H9 (cell line): ENCODE measurements at regions not wholly inside any gene's neighbourhood (a gene's known extent, or its start where the extent isn't known, plus 50 kb on each side); places are given as distances from the start of the nearest gene placed in this dataset.

ENCODE experiments used
- DNase-seq: peaks from one replicate; pipeline ENCODE4 v3.0.0-alpha.2; 2017
- H2AFZ ChIP-seq: one replicate; pipeline ENCODE4 v1.6.1; 2013; ENCODE audit warnings: mild to moderate bottlenecking, low read length, control low read depth, moderate library complexity
- H2AK5ac ChIP-seq: 2 replicates; pipeline ENCODE4 v1.6.1; 2013; ENCODE audit warnings: low read length, control low read depth, mixed read lengths; ENCODE audit not compliant: insufficient read length
- H2BK120ac ChIP-seq: one replicate; pipeline ENCODE4 v1.6.1; 2013; ENCODE audit warnings: low read depth, mild to moderate bottlenecking, low read length, control low read depth, inconsistent platforms; ENCODE audit not compliant: poor library complexity, severe bottlenecking
- H2BK12ac ChIP-seq: 2 replicates; pipeline ENCODE4 v1.6.1; 2013; ENCODE audit warnings: low read length, control low read depth, mixed read lengths, low read depth; ENCODE audit not compliant: insufficient read length
- H2BK15ac ChIP-seq: 2 replicates; pipeline ENCODE4 v1.6.1; 2013; ENCODE audit warnings: low read depth, low read length, control low read depth
- H2BK20ac ChIP-seq: one replicate; pipeline ENCODE4 v1.6.1; 2013; ENCODE audit warnings: low read depth, mild to moderate bottlenecking, low read length, control low read depth, inconsistent platforms; ENCODE audit not compliant: poor library complexity, severe bottlenecking
- H2BK5ac ChIP-seq: 2 replicates; pipeline ENCODE4 v1.6.1; 2013; ENCODE audit warnings: low read length, control low read depth, mixed read lengths; ENCODE audit not compliant: insufficient read length
- H3K14ac ChIP-seq: 2 replicates; pipeline ENCODE4 v1.6.1; 2013; ENCODE audit warnings: low read length, control low read depth; ENCODE audit not compliant: insufficient read depth
- H3K18ac ChIP-seq: 2 replicates; pipeline ENCODE4 v1.6.1; 2013; ENCODE audit warnings: low read depth, mild to moderate bottlenecking, mixed read lengths, low read length, control low read depth; ENCODE audit not compliant: insufficient read length
- H3K23ac ChIP-seq: 2 replicates; pipeline ENCODE4 v1.6.1; 2013; ENCODE audit warnings: low read length, control low read depth, mixed read lengths, low read depth; ENCODE audit not compliant: insufficient read length
- H3K23me2 ChIP-seq: 2 replicates; pipeline ENCODE4 v1.6.1; 2013; ENCODE audit warnings: low read depth, mild to moderate bottlenecking, mixed read lengths, low read length, control low read depth; ENCODE audit not compliant: insufficient read length, poor library complexity, severe bottlenecking
- H3K27ac ChIP-seq: 2 replicates; pipeline ENCODE4 v1.5.1; 2013; ENCODE audit warnings: low read length, control low read depth, mixed read lengths, low read depth; ENCODE audit not compliant: insufficient read length
- H3K27me3 ChIP-seq: 2 replicates; pipeline ENCODE4 v1.6.1; 2013; ENCODE audit warnings: low read length, control low read depth, inconsistent platforms; ENCODE audit not compliant: insufficient read depth
- H3K4ac ChIP-seq: 2 replicates; pipeline ENCODE4 v1.6.1; 2013; ENCODE audit warnings: low read depth, mild to moderate bottlenecking, control low read depth, inconsistent platforms, low read length, moderate library complexity
- H3K4me1 ChIP-seq: 2 replicates; pipeline ENCODE4 v1.6.1; 2013; ENCODE audit warnings: low read length, control low read depth, inconsistent platforms; ENCODE audit not compliant: insufficient read depth
- H3K4me2 ChIP-seq: 2 replicates; pipeline ENCODE4 v1.6.1; 2013; ENCODE audit warnings: low read length, control low read depth, mixed read lengths; ENCODE audit not compliant: insufficient read length, insufficient read depth
- H3K56ac ChIP-seq: 2 replicates; pipeline ENCODE4 v1.6.1; 2013; ENCODE audit warnings: low read depth, mild to moderate bottlenecking, mixed read lengths, low read length, control low read depth; ENCODE audit not compliant: insufficient read length
- H3K79me1 ChIP-seq: 2 replicates; pipeline ENCODE4 v1.6.1; 2013; ENCODE audit warnings: low read depth, mild to moderate bottlenecking, moderate library complexity, low read length, control low read depth, inconsistent platforms; ENCODE audit not compliant: insufficient read depth, poor library complexity, severe bottlenecking
- H3K79me2 ChIP-seq: 2 replicates; pipeline ENCODE4 v1.6.1; 2013; ENCODE audit warnings: low read length, control low read depth, inconsistent platforms; ENCODE audit not compliant: insufficient read depth
- H3K9ac ChIP-seq: 2 replicates; pipeline ENCODE4 v1.6.1; 2013; ENCODE audit warnings: low read length, control low read depth, mixed read lengths; ENCODE audit not compliant: insufficient read length; ENCODE audit errors: extremely low read depth
- H3K9me3 ChIP-seq: one replicate; pipeline ENCODE4 v1.6.1; 2013; ENCODE audit warnings: low read depth, low read length, inconsistent platforms; ENCODE audit not compliant: control insufficient read depth
- H3T11ph ChIP-seq: one replicate; pipeline ENCODE4 v1.6.1; 2013; ENCODE audit warnings: mild to moderate bottlenecking, low read length, control low read depth, inconsistent platforms
- H4K20me1 ChIP-seq: one replicate; pipeline ENCODE4 v1.6.1; 2013; ENCODE audit not compliant: control insufficient read depth, insufficient read length, insufficient read depth
- H4K5ac ChIP-seq: 2 replicates; pipeline ENCODE4 v1.6.1; 2013; ENCODE audit warnings: low read depth, mild to moderate bottlenecking, mixed read lengths, low read length, control low read depth; ENCODE audit not compliant: insufficient read length
- H4K8ac ChIP-seq: replicated peaks from 2 replicates; pipeline ENCODE4 v1.6.1; 2013; ENCODE audit warnings: low read length, control low read depth, mixed read lengths, low read depth; ENCODE audit not compliant: insufficient read length
- H4K91ac ChIP-seq: 2 replicates; pipeline ENCODE4 v1.6.1; 2013; ENCODE audit warnings: low read depth, mild to moderate bottlenecking, moderate library complexity, mixed read lengths, low read length, control low read depth; ENCODE audit not compliant: insufficient read length
- H3K27ac Mint-ChIP-seq, 3 experiments: 2 replicates in 2 of 3; 3 replicates in 1 of 3; pipeline ENCODE4 v1.8.0; 2020 to 2021; ENCODE audit warnings: mixed read lengths in 3 of 3, mild to moderate bottlenecking in 1 of 3, moderate library complexity in 1 of 3
- H3K27me3 Mint-ChIP-seq: 2 replicates; pipeline ENCODE4 v1.8.0; 2021; ENCODE audit warnings: low read depth, mild to moderate bottlenecking, moderate library complexity, mixed read lengths
- H3K36me3 Mint-ChIP-seq, 3 experiments: 2 replicates in 2 of 3; 3 replicates in 1 of 3; pipeline ENCODE4 v1.8.0; 2020 to 2021; ENCODE audit warnings: low read depth in 3 of 3, mixed read lengths in 3 of 3; ENCODE audit not compliant: insufficient read depth in 1 of 3
- H3K4me1 Mint-ChIP-seq, 2 experiments: 2 replicates each; pipeline ENCODE4 v1.8.0; 2020; ENCODE audit warnings: mixed read lengths in 2 of 2
- H3K4me3 Mint-ChIP-seq, 2 experiments: 2 replicates in 1 of 2; 3 replicates in 1 of 2; pipeline ENCODE4 v1.8.0; 2020 to 2021; ENCODE audit warnings: mild to moderate bottlenecking in 2 of 2, mixed read lengths in 2 of 2, moderate library complexity in 1 of 2
- H3K9me3 Mint-ChIP-seq, 2 experiments: 2 replicates in 1 of 2; 3 replicates in 1 of 2; pipeline ENCODE4 v1.8.0; 2020; ENCODE audit warnings: mild to moderate bottlenecking in 2 of 2, mixed read lengths in 2 of 2, moderate library complexity in 1 of 2
- CTCF ChIP-seq: fragments of 200-600 bp; sonication (generic); conservative IDR thresholded peaks from 3 replicates; pipeline ENCODE4 v1.8.0; 2021; ENCODE audit warnings: antibody characterized with exemption, mild to moderate bottlenecking
- WGBS: extraction: QIAGEN DNeasy Blood & Tissue Kit; methylation state at CpG from one replicate; pipeline ENCODE4 v1.1.7; 2013; ENCODE audit warnings: missing lambda C conversion rate, low lambda C conversion rate, mixed read lengths; ENCODE audit not compliant: insufficient read length; ENCODE audit errors: extremely low coverage; 5-methylcytosine and 5-hydroxymethylcytosine counted together

- H2AK5ac ChIP-seq: no peak overlapping the region
- H3K27ac ChIP-seq: no peak overlapping the region
- DNase-seq: no peak
- Mint-ChIP-seq H3K4me3 (no peak overlapping the region), H3K27me3 (no peaks in the 10 kb centered on the region), H3K36me3 (no peaks in the 10 kb centered on the region; a peak in 1 of 7 replicates), H3K4me1 (no peaks in the 10 kb centered on the region), H3K9me3 (no peaks in the 10 kb centered on the region), H3K27ac (no peak overlapping the region)
- H3K56ac ChIP-seq: no peak overlapping the region
- no peak overlapping the region for H3T11ph ChIP-seq
- no peak overlapping the region for H3K14ac ChIP-seq
- no peaks in the 10 kb centered on the region; the same call in 1 of the 2 replicates for H3K4me1 ChIP-seq
- H4K20me1 ChIP-seq: no peaks in the 10 kb centered on the region
- no peak overlapping the region for H3K4me2 ChIP-seq
- H3K23ac ChIP-seq: no peak overlapping the region
- no peak overlapping the region for H2BK15ac ChIP-seq
- H3K27me3 ChIP-seq: no peaks in the 10 kb centered on the region
- no peak overlapping the region for H2AFZ ChIP-seq
- H3K9me3 ChIP-seq: no peaks in the 10 kb centered on the region
- H2BK12ac ChIP-seq: no peak overlapping the region
- WGBS: no CpG with 5 or more reads among the region's 3 CpGs
- H3K79me2 ChIP-seq: no peaks in the 10 kb centered on the region
- no peak overlapping the region for H4K5ac ChIP-seq
- H3K79me1 ChIP-seq: no peaks in the 10 kb centered on the region
- H2BK20ac ChIP-seq: no peak overlapping the region
- no peak overlapping the region for H2BK120ac ChIP-seq
- no peak overlapping the region for H2BK5ac ChIP-seq
- H4K91ac ChIP-seq: no peak overlapping the region
- no peak overlapping the region for H3K9ac ChIP-seq
- H4K8ac ChIP-seq: no peak overlapping the region
- TF ChIP-seq CTCF: no peak
- H3K23me2 ChIP-seq: no peaks in the 10 kb centered on the region
- no peak overlapping the region for H3K18ac ChIP-seq
- H3K4ac ChIP-seq: no peak overlapping the region
Measured at GRCh38 chr15:39397883-39398282, 183.0 kb upstream of the THBS1 start.
